ENCODE measurements at regions not wholly inside any gene's neighbourhood (a gene's known extent, or its start where the extent isn't known, plus 50 kb on each side); places are given as distances from the start of the nearest gene placed in this dataset.

GRCh38 chr13:107847406-107847805 is 367.9 kb downstream of the LIG4 start:
- no peaks in the 10 kb centered on the region for H3K27me3 ChIP-seq (ENCODE audit: control insufficient read depth in 3 of 3, insufficient read depth in 3 of 3, low read length in 3 of 3)
- FAIRE-seq, result no peak
- no peak for DNase-seq
- no peak overlapping the region for H3K4me3 ChIP-seq (ENCODE audit: low read depth in 1 of 3, low read length in 3 of 3)
- no peak overlapping the region for H3K27ac ChIP-seq (ENCODE audit: low read depth in 1 of 3, low read length in 2 of 3)
- no peaks in the 10 kb centered on the region for H3K9me3 ChIP-seq (ENCODE audit: control insufficient read depth in 2 of 2, insufficient read depth in 1 of 2, low read depth in 1 of 2, low read length in 1 of 2)
- H3K36me3 ChIP-seq (ENCODE audit: control insufficient read depth in 3 of 3, insufficient read depth in 2 of 3, low read depth in 1 of 3, low read length in 3 of 3), result no peaks in the 10 kb centered on the region
- H3K4me1 ChIP-seq (ENCODE audit: control insufficient read depth in 3 of 3, insufficient read depth in 2 of 3, low read depth in 1 of 3, low read length in 2 of 3), result no peaks in the 10 kb centered on the region
- 52 to 61% (median 60%) methylated on average over 5 of the region's 5 CpGs for WGBS, 3 donors

GRCh38 chr13:107846642-107847041 is 368.7 kb downstream of the LIG4 start:
- DNase-seq (no peak), FAIRE-seq (no peak)
- H3K36me3 ChIP-seq (ENCODE audit: control insufficient read depth in 3 of 3, insufficient read depth in 2 of 3, low read depth in 1 of 3, low read length in 3 of 3), result no peaks in the 10 kb centered on the region
- H3K9me3 ChIP-seq (ENCODE audit: control insufficient read depth in 2 of 2, insufficient read depth in 1 of 2, low read depth in 1 of 2, low read length in 1 of 2), result no peaks in the 10 kb centered on the region
- no peaks in the 10 kb centered on the region for H3K4me1 ChIP-seq (ENCODE audit: control insufficient read depth in 3 of 3, insufficient read depth in 2 of 3, low read depth in 1 of 3, low read length in 2 of 3)
- no peak overlapping the region for H3K27ac ChIP-seq (ENCODE audit: low read depth in 1 of 3, low read length in 2 of 3)
- WGBS, 3 donors, result 72 to 82% (median 74%) methylated on average over 1 of the region's 1 CpG
- H3K4me3 ChIP-seq (ENCODE audit: low read depth in 1 of 3, low read length in 3 of 3), result no peak overlapping the region
- no peaks in the 10 kb centered on the region for H3K27me3 ChIP-seq (ENCODE audit: control insufficient read depth in 3 of 3, insufficient read depth in 3 of 3, low read length in 3 of 3)

GRCh38 chr13:107845911-107846310 is 369.4 kb downstream of the LIG4 start:
- Histone ChIP-seq H3K4me3 (ENCODE audit: low read depth in 1 of 3, low read length in 3 of 3) (no peak overlapping the region), H3K36me3 (ENCODE audit: control insufficient read depth in 3 of 3, insufficient read depth in 2 of 3, low read depth in 1 of 3, low read length in 3 of 3) (no peaks in the 10 kb centered on the region), H3K4me1 (ENCODE audit: control insufficient read depth in 3 of 3, insufficient read depth in 2 of 3, low read depth in 1 of 3, low read length in 2 of 3) (no peaks in the 10 kb centered on the region), H3K9me3 (ENCODE audit: control insufficient read depth in 2 of 2, insufficient read depth in 1 of 2, low read depth in 1 of 2, low read length in 1 of 2) (no peaks in the 10 kb centered on the region), H3K27ac (ENCODE audit: low read depth in 1 of 3, low read length in 2 of 3) (no peak overlapping the region), H3K27me3 (ENCODE audit: control insufficient read depth in 3 of 3, insufficient read depth in 3 of 3, low read length in 3 of 3) (no peaks in the 10 kb centered on the region)
- WGBS, 3 donors, result 63 to 80% (median 74%) methylated on average over 3 of the region's 3 CpGs
- no peak for DNase-seq
- no peak for FAIRE-seq

GRCh38 chr13:107843681-107844080 is 371.7 kb downstream of the LIG4 start:
- no peak for FAIRE-seq
- 63 to 75% (median 70%) methylated on average over 3 of the region's 3 CpGs for WGBS, 3 donors

GRCh38 chr13:107843281-107843680 is 372.1 kb downstream of the LIG4 start:
- no peaks in the 10 kb centered on the region for H3K27me3 ChIP-seq (ENCODE audit: control insufficient read depth in 3 of 3, insufficient read depth in 3 of 3, low read length in 3 of 3)
- H3K4me3 ChIP-seq (ENCODE audit: low read depth in 1 of 3, low read length in 3 of 3), result no peak overlapping the region
- WGBS, 3 donors, result 69 to 76% (median 73%) methylated on average over 4 of the region's 4 CpGs
- no peak for FAIRE-seq
- H3K4me1 ChIP-seq (ENCODE audit: control insufficient read depth in 3 of 3, insufficient read depth in 2 of 3, low read depth in 1 of 3, low read length in 2 of 3), result no peaks in the 10 kb centered on the region
- H3K36me3 ChIP-seq (ENCODE audit: control insufficient read depth in 3 of 3, insufficient read depth in 2 of 3, low read depth in 1 of 3, low read length in 3 of 3), result no peaks in the 10 kb centered on the region
- no peak for DNase-seq
- H3K27ac ChIP-seq (ENCODE audit: low read depth in 1 of 3, low read length in 2 of 3), result no peak overlapping the region
- no peaks in the 10 kb centered on the region for H3K9me3 ChIP-seq (ENCODE audit: control insufficient read depth in 2 of 2, insufficient read depth in 1 of 2, low read depth in 1 of 2, low read length in 1 of 2)

More at GRCh38 chr13:107843681-107844080, 371.7 kb downstream of the LIG4 start:
- Histone ChIP-seq H3K4me3 (ENCODE audit: low read depth in 1 of 3, low read length in 3 of 3) (no peak overlapping the region), H3K27ac (ENCODE audit: low read depth in 1 of 3, low read length in 2 of 3) (no peak overlapping the region), H3K36me3 (ENCODE audit: control insufficient read depth in 3 of 3, insufficient read depth in 2 of 3, low read depth in 1 of 3, low read length in 3 of 3) (no peaks in the 10 kb centered on the region), H3K9me3 (ENCODE audit: control insufficient read depth in 2 of 2, insufficient read depth in 1 of 2, low read depth in 1 of 2, low read length in 1 of 2) (no peaks in the 10 kb centered on the region), H3K27me3 (ENCODE audit: control insufficient read depth in 3 of 3, insufficient read depth in 3 of 3, low read length in 3 of 3) (no peaks in the 10 kb centered on the region), H3K4me1 (ENCODE audit: control insufficient read depth in 3 of 3, insufficient read depth in 2 of 3, low read depth in 1 of 3, low read length in 2 of 3) (no peaks in the 10 kb centered on the region)
- no peak for DNase-seq

- Histone ChIP-seq H3K36me3 (ENCODE audit: control insufficient read depth in 3 of 3, insufficient read depth in 2 of 3, low read depth in 1 of 3, low read length in 3 of 3) (no peaks in the 10 kb centered on the region), H3K27ac (ENCODE audit: low read depth in 1 of 3, low read length in 2 of 3) (no peak overlapping the region), H3K4me3 (ENCODE audit: low read depth in 1 of 3, low read length in 3 of 3) (no peak overlapping the region), H3K4me1 (ENCODE audit: control insufficient read depth in 3 of 3, insufficient read depth in 2 of 3, low read depth in 1 of 3, low read length in 2 of 3) (no peaks in the 10 kb centered on the region), H3K9me3 (ENCODE audit: control insufficient read depth in 2 of 2, insufficient read depth in 1 of 2, low read depth in 1 of 2, low read length in 1 of 2) (no peaks in the 10 kb centered on the region), H3K27me3 (ENCODE audit: control insufficient read depth in 3 of 3, insufficient read depth in 3 of 3, low read length in 3 of 3) (no peaks in the 10 kb centered on the region)
- DNase-seq, result no peak
- 27 to 45% (median 31%) methylated on average over 3 of the region's 3 CpGs for WGBS, 3 donors
- FAIRE-seq, result no peak
These were observed 372.7 kb downstream of the LIG4 start for GRCh38 chr13:107842562-107843180.

GRCh38 chr13:107838588-107839161 is 376.7 kb downstream of the LIG4 start:
- no peaks in the 10 kb centered on the region for H3K4me1 ChIP-seq (ENCODE audit: control insufficient read depth in 3 of 3, insufficient read depth in 2 of 3, low read depth in 1 of 3, low read length in 2 of 3)
- H3K27me3 ChIP-seq (ENCODE audit: control insufficient read depth in 3 of 3, insufficient read depth in 3 of 3, low read length in 3 of 3), result no peaks in the 10 kb centered on the region
- 60 to 70% (median 69%) methylated on average over 3 of the region's 3 CpGs for WGBS, 3 donors
- no peaks in the 10 kb centered on the region for H3K36me3 ChIP-seq (ENCODE audit: control insufficient read depth in 3 of 3, insufficient read depth in 2 of 3, low read depth in 1 of 3, low read length in 3 of 3)
- no peak overlapping the region for H3K27ac ChIP-seq (ENCODE audit: low read depth in 1 of 3, low read length in 2 of 3)
- H3K4me3 ChIP-seq (ENCODE audit: low read depth in 1 of 3, low read length in 3 of 3), result no peak overlapping the region
- FAIRE-seq, result no peak
- DNase-seq, result no peak
- H3K9me3 ChIP-seq (ENCODE audit: control insufficient read depth in 2 of 2, insufficient read depth in 1 of 2, low read depth in 1 of 2, low read length in 1 of 2), result no peaks in the 10 kb centered on the region

- 78 to 84% (median 81%) methylated on average over 6 of the region's 6 CpGs for WGBS, 3 donors
- Histone ChIP-seq H3K27me3 (ENCODE audit: control insufficient read depth in 3 of 3, insufficient read depth in 3 of 3, low read length in 3 of 3) (no peaks in the 10 kb centered on the region), H3K4me1 (ENCODE audit: control insufficient read depth in 3 of 3, insufficient read depth in 2 of 3, low read depth in 1 of 3, low read length in 2 of 3) (no peaks in the 10 kb centered on the region), H3K36me3 (ENCODE audit: control insufficient read depth in 3 of 3, insufficient read depth in 2 of 3, low read depth in 1 of 3, low read length in 3 of 3) (no peaks in the 10 kb centered on the region), H3K4me3 (ENCODE audit: low read depth in 1 of 3, low read length in 3 of 3) (no peak overlapping the region), H3K9me3 (ENCODE audit: control insufficient read depth in 2 of 2, insufficient read depth in 1 of 2, low read depth in 1 of 2, low read length in 1 of 2) (no peaks in the 10 kb centered on the region), H3K27ac (ENCODE audit: low read depth in 1 of 3, low read length in 2 of 3) (no peak overlapping the region)
- DNase-seq (no peak), FAIRE-seq (no peak)
These were observed 378.7 kb downstream of the LIG4 start for GRCh38 chr13:107836685-107837084.
